ENCODE measurements at regions not wholly inside any gene's neighbourhood (a gene's known extent, or its start where the extent isn't known, plus 50 kb on each side); places are given as distances from the start of the nearest gene placed in this dataset.

GRCh38 chr1:204754821-204755220 is 69.3 kb upstream of the LRRN2 start:
- TF ChIP-seq, protein P1, sequence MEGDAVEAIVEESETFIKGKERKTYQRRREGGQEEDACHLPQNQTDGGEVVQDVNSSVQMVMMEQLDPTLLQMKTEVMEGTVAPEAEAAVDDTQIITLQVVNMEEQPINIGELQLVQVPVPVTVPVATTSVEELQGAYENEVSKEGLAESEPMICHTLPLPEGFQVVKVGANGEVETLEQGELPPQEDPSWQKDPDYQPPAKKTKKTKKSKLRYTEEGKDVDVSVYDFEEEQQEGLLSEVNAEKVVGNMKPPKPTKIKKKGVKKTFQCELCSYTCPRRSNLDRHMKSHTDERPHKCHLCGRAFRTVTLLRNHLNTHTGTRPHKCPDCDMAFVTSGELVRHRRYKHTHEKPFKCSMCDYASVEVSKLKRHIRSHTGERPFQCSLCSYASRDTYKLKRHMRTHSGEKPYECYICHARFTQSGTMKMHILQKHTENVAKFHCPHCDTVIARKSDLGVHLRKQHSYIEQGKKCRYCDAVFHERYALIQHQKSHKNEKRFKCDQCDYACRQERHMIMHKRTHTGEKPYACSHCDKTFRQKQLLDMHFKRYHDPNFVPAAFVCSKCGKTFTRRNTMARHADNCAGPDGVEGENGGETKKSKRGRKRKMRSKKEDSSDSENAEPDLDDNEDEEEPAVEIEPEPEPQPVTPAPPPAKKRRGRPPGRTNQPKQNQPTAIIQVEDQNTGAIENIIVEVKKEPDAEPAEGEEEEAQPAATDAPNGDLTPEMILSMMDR (IDR thresholded peaks at IDR 0.05), result no peak
- TF ChIP-seq POLR2A (IDR thresholded peaks at IDR 0.05), result no peak
- H3K9me3 ChIP-seq, result no peaks in the 10 kb centered on the region
- H3K36me3 ChIP-seq, result no peaks in the 10 kb centered on the region
- no peak for DNase-seq
- no peaks in the 10 kb centered on the region for H3K27me3 ChIP-seq
- H3K27ac ChIP-seq, result no peak overlapping the region
- WGBS, 2 donors, result 88 to 93% methylated on average over 6 of the region's 6 CpGs
- no peaks in the 10 kb centered on the region for H3K4me1 ChIP-seq
- no peak overlapping the region for H3K4me3 ChIP-seq (replicated peaks in 1 of 3)
- intact Hi-C loops (cut with DNase I), result no loop called here

GRCh38 chr1:204756349-204756748 is 70.8 kb upstream of the LRRN2 start:
- no peak for DNase-seq
- Histone ChIP-seq H3K36me3 (no peaks in the 10 kb centered on the region), H3K4me1 (no peaks in the 10 kb centered on the region), H3K27ac (no peak overlapping the region), H3K9me3 (no peaks in the 10 kb centered on the region), H3K27me3 (no peaks in the 10 kb centered on the region), H3K4me3 (replicated peaks in 1 of 3) (no peak overlapping the region)
- intact Hi-C loops (cut with DNase I), result no loop called here
- WGBS, 2 donors, result 92 to 94% methylated on average over 5 to 7 of the region's 7 CpGs
- TF ChIP-seq, protein P1 (IDR thresholded peaks at IDR 0.05), result no peak
- no peak for TF ChIP-seq POLR2A (IDR thresholded peaks at IDR 0.05)

- no peaks in the 10 kb centered on the region for H3K4me1 ChIP-seq
- H3K4me3 ChIP-seq (replicated peaks in 1 of 3), result no peak overlapping the region
- H3K36me3 ChIP-seq, result no peaks in the 10 kb centered on the region
- no peak for TF ChIP-seq POLR2A (IDR thresholded peaks at IDR 0.05)
- TF ChIP-seq, protein P1 (IDR thresholded peaks at IDR 0.05), result no peak
- H3K9me3 ChIP-seq, result no peaks in the 10 kb centered on the region
- intact Hi-C loops (cut with DNase I), result no loop called here
- no peak for DNase-seq
- H3K27ac ChIP-seq, result no peak overlapping the region
- no peaks in the 10 kb centered on the region for H3K27me3 ChIP-seq
- 83 to 89% methylated on average over 1 of the region's 1 CpG for WGBS, 2 donors
Measured at GRCh38 chr1:204756811-204757210, 71.3 kb upstream of the LRRN2 start.

DNA sequence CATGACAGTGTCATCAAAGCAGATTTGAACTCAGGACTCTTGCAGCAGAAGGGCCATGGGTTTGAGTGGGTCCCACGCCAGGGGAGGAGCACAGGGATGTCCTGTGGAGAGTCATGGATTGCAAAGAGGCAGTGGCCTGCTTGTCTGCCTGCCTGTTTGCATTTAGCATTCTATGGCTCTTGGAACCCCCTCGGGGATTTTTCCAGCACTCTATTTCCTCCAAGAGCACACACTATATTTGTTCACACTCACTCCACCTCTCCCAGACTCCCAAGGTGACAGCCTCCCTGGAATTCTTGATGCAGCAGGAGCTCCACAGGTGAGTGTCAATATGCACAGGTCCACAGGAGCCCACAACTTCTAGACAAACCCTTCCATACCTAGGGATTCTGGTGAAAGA is 73.1 kb upstream of the LRRN2 start:
- DNase-seq, result no peak
- 63 to 67% methylated on average over 2 of the region's 2 CpGs for WGBS, 2 donors
- no peak for TF ChIP-seq POLR2A (IDR thresholded peaks at IDR 0.05)
- TF ChIP-seq, protein P1 (IDR thresholded peaks at IDR 0.05), result no peak
- H3K27me3 ChIP-seq, result no peaks in the 10 kb centered on the region
- H3K9me3 ChIP-seq, result no peaks in the 10 kb centered on the region
- peaks cover 2% of the 10 kb centered on the region in 2 donors for H3K4me1 ChIP-seq
- H3K4me3 ChIP-seq (replicated peaks in 1 of 3), result no peak overlapping the region
- H3K36me3 ChIP-seq, result no peaks in the 10 kb centered on the region
- intact Hi-C loops (cut with DNase I), result no loop called here
- no peak overlapping the region for H3K27ac ChIP-seq

GRCh38 chr1:204760350-204760749 is 74.8 kb upstream of the LRRN2 start:
- no peaks in the 10 kb centered on the region for H3K9me3 ChIP-seq
- intact Hi-C loops (cut with DNase I), result loop anchor here (10.0 kb wide), 1 partner anchor 186 kb away; no protein-coding TSS in a partner anchor
- no peak for TF ChIP-seq POLR2A (IDR thresholded peaks at IDR 0.05)
- TF ChIP-seq, protein P1 (IDR thresholded peaks at IDR 0.05), result no peak
- no peak for DNase-seq
- H3K4me3 ChIP-seq (replicated peaks in 1 of 3), result no peak overlapping the region
- H3K36me3 ChIP-seq, result no peaks in the 10 kb centered on the region
- no peak overlapping the region for H3K27ac ChIP-seq
- H3K4me1 ChIP-seq, result peaks cover 8 to 10% of the 10 kb centered on the region in 2 donors
- 85 to 87% methylated on average over 2 of the region's 2 CpGs for WGBS, 2 donors
- H3K27me3 ChIP-seq, result no peaks in the 10 kb centered on the region
